HG03280 (cell line): ENCODE measurements at regions not wholly inside any gene's neighbourhood (a gene's known extent, or its start where the extent isn't known, plus 50 kb on each side); places are given as distances from the start of the nearest gene placed in this dataset.
"Not testable (repeated sequence)": the region's sequence is repeated elsewhere in the genome, so short reads cannot be mapped to it uniquely, and the experiment has no call there.

ENCODE experiments used
- ATAC-seq: cut with Tn5 transposase; IDR thresholded peaks from one replicate; pipeline ENCODE4 v1.9.1; 2021; ENCODE audit warnings: mild to moderate bottlenecking, moderate library complexity; ENCODE audit not compliant: unreplicated experiment

- not testable (repeated sequence) for ATAC-seq
Observed at GRCh38 chr11:87885084-87885483, 290.2 kb downstream of the RAB38 start.

- ATAC-seq, result no peak
Observed at GRCh38 chr11:87879118-87879517, 296.1 kb downstream of the RAB38 start.

GRCh38 chr11:87878373-87878825, 296.8 kb downstream of the RAB38 start:
- ATAC-seq, result no peak

- ATAC-seq, result no peak
Observed at GRCh38 chr11:87871056-87871455, 304.2 kb downstream of the RAB38 start.

- ATAC-seq, result no peak
Observed at GRCh38 chr11:87870086-87870485, 305.2 kb downstream of the RAB38 start.

- ATAC-seq, result no peak
Observed at GRCh38 chr11:87866951-87867350, 308.3 kb downstream of the RAB38 start.

- no peak for ATAC-seq
Observed at GRCh38 chr11:87861030-87861429, 314.2 kb downstream of the RAB38 start.

- no peak for ATAC-seq
Observed at GRCh38 chr11:87859636-87860035, 315.6 kb downstream of the RAB38 start.

GRCh38 chr11:87851827-87852226, 323.4 kb downstream of the RAB38 start:
- no peak for ATAC-seq

- ATAC-seq, result no peak
Observed at GRCh38 chr11:87851234-87851633, 324.0 kb downstream of the RAB38 start.

GRCh38 chr11:87849216-87849615, 326.0 kb downstream of the RAB38 start:
- ATAC-seq, result no peak

- ATAC-seq, result no peak
Observed at GRCh38 chr11:87840786-87841185, 334.5 kb downstream of the RAB38 start.

GRCh38 chr11:87832211-87832610, 343.0 kb downstream of the RAB38 start:
- ATAC-seq, result no peak

- ATAC-seq, result no peak
Observed at GRCh38 chr11:87820011-87820410, 355.2 kb downstream of the RAB38 start.

GRCh38 chr11:87819151-87819550, 356.1 kb downstream of the RAB38 start:
- no peak for ATAC-seq

- no peak for ATAC-seq
Observed at GRCh38 chr11:87812571-87813365, 362.5 kb downstream of the RAB38 start.

GRCh38 chr11:87810486-87810885, 364.8 kb downstream of the RAB38 start:
- no peak for ATAC-seq

- no peak for ATAC-seq
Observed at GRCh38 chr11:87809256-87809655, 366.0 kb downstream of the RAB38 start.

- no peak for ATAC-seq
Observed at GRCh38 chr11:87804176-87804575, 371.1 kb downstream of the RAB38 start.

GRCh38 chr11:87803748-87804147, 371.5 kb downstream of the RAB38 start:
- ATAC-seq, result no peak

GRCh38 chr11:87784862-87785261, 390.4 kb downstream of the RAB38 start:
- not testable (repeated sequence) for ATAC-seq

GRCh38 chr11:87780068-87780413, 395.2 kb downstream of the RAB38 start:
- no peak for ATAC-seq
